SKM-1 (cell line): ENCODE measurements at regions not wholly inside any gene's neighbourhood (a gene's known extent, or its start where the extent isn't known, plus 50 kb on each side); places are given as distances from the start of the nearest gene placed in this dataset.
A peak's percentile ranks its signal among the peaks of the same experiment; 100 is the strongest.
"Not testable (repeated sequence)": the region's sequence is repeated elsewhere in the genome, so short reads cannot be mapped to it uniquely, and the experiment has no call there.

Experiments used
- DNase-seq: peaks from one replicate; lab custom pipeline; 2025; ENCODE audit not compliant: unreplicated experiment; lab: John Stamatoyannopoulos, UW

- no peak for DNase-seq
Observed at GRCh38 chr10:47165168-47165710, 134.8 kb upstream of the GDF10 start.

- peak; percentile 70 for DNase-seq
Observed at GRCh38 chr10:47165711-47166404, 134.1 kb upstream of the GDF10 start.

GRCh38 chr10:47166405-47166777, 133.6 kb upstream of the GDF10 start:
- DNase-seq = no peak

GRCh38 chr10:47166808-47167581, 133.0 kb upstream of the GDF10 start:
- DNase-seq = not testable (repeated sequence)

- DNase-seq = no peak
Observed at GRCh38 chr10:47167591-47167990, 132.4 kb upstream of the GDF10 start.

- DNase-seq = no peak
Observed at GRCh38 chr10:47169581-47169980, 130.4 kb upstream of the GDF10 start.

- no peak for DNase-seq
Observed at GRCh38 chr10:47173929-47174442, 126.0 kb upstream of the GDF10 start.

- DNase-seq = no peak
Observed at GRCh38 chr10:47175181-47176123, 124.5 kb upstream of the GDF10 start.

GRCh38 chr10:47176206-47176902, 123.6 kb upstream of the GDF10 start:
- no peak for DNase-seq

GRCh38 chr10:47176903-47177868, 122.8 kb upstream of the GDF10 start:
- DNase-seq = no peak

GRCh38 chr10:47178537-47179290, 121.3 kb upstream of the GDF10 start:
- DNase-seq = no peak

GRCh38 chr10:47179291-47179647, 120.7 kb upstream of the GDF10 start:
- no peak for DNase-seq

- DNase-seq = no peak
Observed at GRCh38 chr10:47181052-47181849, 118.7 kb upstream of the GDF10 start.

GRCh38 chr10:47182934-47183703, 116.9 kb upstream of the GDF10 start:
- DNase-seq = no peak

GRCh38 chr10:47183704-47184041, 116.3 kb upstream of the GDF10 start:
- no peak for DNase-seq

GRCh38 chr10:47184273-47184672, 115.7 kb upstream of the GDF10 start:
- DNase-seq = no peak

- DNase-seq = no peak
Observed at GRCh38 chr10:47184724-47185330, 115.2 kb upstream of the GDF10 start.
